ENCODE measurements at regions not wholly inside any gene's neighbourhood (a gene's known extent, or its start where the extent isn't known, plus 50 kb on each side); places are given as distances from the start of the nearest gene placed in this dataset.

DNA sequence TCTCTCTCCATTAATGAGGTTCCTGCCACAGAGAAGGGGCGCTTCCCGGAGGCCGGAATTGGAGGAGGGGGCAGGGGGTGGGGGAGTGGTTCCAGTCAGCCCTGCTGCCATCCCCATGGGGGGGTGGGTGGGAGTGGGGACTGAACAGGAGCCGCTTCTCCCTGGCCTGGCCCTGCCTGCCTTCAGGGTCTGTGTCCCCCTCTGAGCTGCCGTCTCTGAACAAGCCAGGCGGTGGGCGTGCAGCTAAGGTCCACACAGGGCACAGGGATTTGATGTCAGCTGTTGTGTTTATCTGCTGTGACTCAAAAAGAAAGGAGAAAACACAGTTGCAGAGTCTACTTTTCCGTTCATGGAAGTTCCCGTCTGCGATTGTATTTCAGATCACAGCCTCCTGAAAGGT, 141.5 kb upstream of the PCBD1 start:
- Histone ChIP-seq H3K27ac (ENCODE audit: extremely low read depth, low read depth, low read length) (no peak overlapping the region), H3K9me1 (ENCODE audit: control insufficient read depth, insufficient read depth, low read length) (no peaks in the 10 kb centered on the region), H3K36me3 (ENCODE audit: control insufficient read depth, insufficient read depth, low read length) (no peaks in the 10 kb centered on the region), H3K4me1 (replicated peaks in 1 of 2; ENCODE audit: control insufficient read depth in 2 of 2, insufficient read depth in 2 of 2, low read length in 2 of 2) (peaks cover 0 to 3% of the 10 kb centered on the region in 2 experiments; a peak in 1 of 5 replicates), H2AFZ (ENCODE audit: low read depth, low read length) (no peak overlapping the region), H3K79me2 (ENCODE audit: control insufficient read depth, insufficient read depth, low read length) (no peaks in the 10 kb centered on the region), H4K20me1 (replicated peaks; ENCODE audit: control insufficient read depth, insufficient read depth, low read length) (peaks cover 3% of the 10 kb centered on the region; the same call in 1 of the 2 replicates), H3K4me3 (no peak overlapping the region), H3K27me3 (ENCODE audit: control insufficient read depth in 2 of 2, insufficient read depth in 2 of 2, low read length in 2 of 2) (peaks cover 23 to 83% of the 10 kb centered on the region in 2 experiments), H3K4me2 (ENCODE audit: insufficient read depth, low read length) (no peak overlapping the region), H3K9ac (ENCODE audit: insufficient read depth in 1 of 2, low read depth in 2 of 2, low read length in 2 of 2) (no peak overlapping the region), H3K9me3 (replicated peaks; ENCODE audit: control insufficient read depth, insufficient read depth, low read depth, low read length) (no peaks in the 10 kb centered on the region)
- intact Hi-C loops (cut with micrococcal nuclease) (no loop called here), in situ Hi-C loops (cut with MboI) (no loop called here)
- TF ChIP-seq ZNF143 (CRISPR knock-in tag; IDR thresholded peaks at IDR 0.05) (no peak), ETV1 (tag; conservative IDR thresholded peaks at IDR 0.05; ENCODE audit: low read depth) (no peak)
- TF ChIP-seq, protein P1, sequence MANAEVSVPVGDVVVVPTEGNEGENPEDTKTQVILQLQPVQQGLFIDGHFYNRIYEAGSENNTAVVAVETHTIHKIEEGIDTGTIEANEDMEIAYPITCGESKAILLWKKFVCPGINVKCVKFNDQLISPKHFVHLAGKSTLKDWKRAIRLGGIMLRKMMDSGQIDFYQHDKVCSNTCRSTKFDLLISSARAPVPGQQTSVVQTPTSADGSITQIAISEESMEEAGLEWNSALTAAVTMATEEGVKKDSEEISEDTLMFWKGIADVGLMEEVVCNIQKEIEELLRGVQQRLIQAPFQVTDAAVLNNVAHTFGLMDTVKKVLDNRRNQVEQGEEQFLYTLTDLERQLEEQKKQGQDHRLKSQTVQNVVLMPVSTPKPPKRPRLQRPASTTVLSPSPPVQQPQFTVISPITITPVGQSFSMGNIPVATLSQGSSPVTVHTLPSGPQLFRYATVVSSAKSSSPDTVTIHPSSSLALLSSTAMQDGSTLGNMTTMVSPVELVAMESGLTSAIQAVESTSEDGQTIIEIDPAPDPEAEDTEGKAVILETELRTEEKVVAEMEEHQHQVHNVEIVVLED (CRISPR knock-in tag; IDR thresholded peaks at IDR 0.05), result no peak
- FAIRE-seq (no peak), DNase-seq (ENCODE audit: extremely low read depth in 1 of 4, low spot score in 3 of 4) (no peak), ATAC-seq (no peak)
- CTCF ChIA-PET (ENCODE audit: low intra/inter-chr PET ratio), result no interaction called here
- POLR2A ChIA-PET, result interaction anchor here (0.7 kb wide), 1 partner anchor 100 kb away, joined by 3 read pairs; no protein-coding TSS in a partner anchor
- no TSS peak for BruUV-seq (replicated peaks)
- WGBS (ENCODE audit: insufficient coverage, low coverage, missing lambda C conversion rate), result 0% methylated on average over 6 of the region's 10 CpGs

DNA sequence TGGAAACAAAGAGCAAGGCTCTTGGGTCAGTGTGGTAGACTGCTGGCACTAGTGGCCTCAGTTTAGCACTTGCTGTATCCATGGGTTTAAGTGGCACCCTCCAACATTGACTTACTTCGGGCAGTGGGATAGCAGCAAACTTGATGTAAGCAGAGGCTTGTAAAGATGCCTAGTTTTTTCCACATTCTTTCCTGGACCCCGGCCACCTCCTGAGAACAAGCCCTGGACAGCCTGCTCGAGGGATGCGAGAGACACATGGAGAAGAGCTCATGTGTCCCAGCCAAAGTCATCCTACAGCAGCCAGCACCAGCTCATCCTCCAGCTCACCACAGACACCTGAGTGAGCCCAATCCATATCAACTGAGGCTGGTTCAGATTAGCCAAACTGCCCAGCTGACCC, 142.7 kb upstream of the PCBD1 start:
- ATAC-seq (no peak), DNase-seq (ENCODE audit: extremely low read depth in 1 of 4, low spot score in 3 of 4) (no peak), FAIRE-seq (peak; percentile 55)
- peaks cover 23 to 90% of the 10 kb centered on the region in 2 experiments for H3K27me3 ChIP-seq (ENCODE audit: control insufficient read depth in 2 of 2, insufficient read depth in 2 of 2, low read length in 2 of 2)
- no peak overlapping the region for H2AFZ ChIP-seq (ENCODE audit: low read depth, low read length)
- H3K9ac ChIP-seq (ENCODE audit: insufficient read depth in 1 of 2, low read depth in 2 of 2, low read length in 2 of 2), result no peak overlapping the region
- H3K4me1 ChIP-seq (replicated peaks in 1 of 2; ENCODE audit: control insufficient read depth in 2 of 2, insufficient read depth in 2 of 2, low read length in 2 of 2), result peaks cover 0 to 3% of the 10 kb centered on the region in 2 experiments; a peak in 1 of 5 replicates
- H3K27ac ChIP-seq (ENCODE audit: extremely low read depth, low read depth, low read length), result no peak overlapping the region
- POLR2A ChIA-PET, result interaction anchor here (0.5 kb wide), 1 partner anchor 46 kb away, joined by 3 read pairs; no protein-coding TSS in a partner anchor
- no peak overlapping the region for H3K4me3 ChIP-seq
- intact Hi-C loops (cut with micrococcal nuclease) (no loop called here), in situ Hi-C loops (cut with MboI) (no loop called here)
- H3K36me3 ChIP-seq (ENCODE audit: control insufficient read depth, insufficient read depth, low read length), result no peaks in the 10 kb centered on the region
- no peak overlapping the region for H3K4me2 ChIP-seq (ENCODE audit: insufficient read depth, low read length)
- peaks cover 3% of the 10 kb centered on the region; the same call in 1 of the 2 replicates for H4K20me1 ChIP-seq (replicated peaks; ENCODE audit: control insufficient read depth, insufficient read depth, low read length)
- BruUV-seq (replicated peaks), result no TSS peak
- H3K9me3 ChIP-seq (replicated peaks; ENCODE audit: control insufficient read depth, insufficient read depth, low read depth, low read length), result no peaks in the 10 kb centered on the region
- 0% methylated on average over 4 of the region's 4 CpGs for WGBS (ENCODE audit: insufficient coverage, low coverage, missing lambda C conversion rate)
- H3K79me2 ChIP-seq (ENCODE audit: control insufficient read depth, insufficient read depth, low read length), result no peaks in the 10 kb centered on the region
- H3K9me1 ChIP-seq (ENCODE audit: control insufficient read depth, insufficient read depth, low read length), result no peaks in the 10 kb centered on the region
- CTCF ChIA-PET (ENCODE audit: low intra/inter-chr PET ratio), result no interaction called here
- TF ChIP-seq ZNF146 (CRISPR knock-in tag; IDR thresholded peaks at IDR 0.05; ENCODE audit: unreplicated experiment) (no peak), ARID2 (IDR thresholded peaks at IDR 0.05) (no peak)
- TF ChIP-seq, protein P2, sequence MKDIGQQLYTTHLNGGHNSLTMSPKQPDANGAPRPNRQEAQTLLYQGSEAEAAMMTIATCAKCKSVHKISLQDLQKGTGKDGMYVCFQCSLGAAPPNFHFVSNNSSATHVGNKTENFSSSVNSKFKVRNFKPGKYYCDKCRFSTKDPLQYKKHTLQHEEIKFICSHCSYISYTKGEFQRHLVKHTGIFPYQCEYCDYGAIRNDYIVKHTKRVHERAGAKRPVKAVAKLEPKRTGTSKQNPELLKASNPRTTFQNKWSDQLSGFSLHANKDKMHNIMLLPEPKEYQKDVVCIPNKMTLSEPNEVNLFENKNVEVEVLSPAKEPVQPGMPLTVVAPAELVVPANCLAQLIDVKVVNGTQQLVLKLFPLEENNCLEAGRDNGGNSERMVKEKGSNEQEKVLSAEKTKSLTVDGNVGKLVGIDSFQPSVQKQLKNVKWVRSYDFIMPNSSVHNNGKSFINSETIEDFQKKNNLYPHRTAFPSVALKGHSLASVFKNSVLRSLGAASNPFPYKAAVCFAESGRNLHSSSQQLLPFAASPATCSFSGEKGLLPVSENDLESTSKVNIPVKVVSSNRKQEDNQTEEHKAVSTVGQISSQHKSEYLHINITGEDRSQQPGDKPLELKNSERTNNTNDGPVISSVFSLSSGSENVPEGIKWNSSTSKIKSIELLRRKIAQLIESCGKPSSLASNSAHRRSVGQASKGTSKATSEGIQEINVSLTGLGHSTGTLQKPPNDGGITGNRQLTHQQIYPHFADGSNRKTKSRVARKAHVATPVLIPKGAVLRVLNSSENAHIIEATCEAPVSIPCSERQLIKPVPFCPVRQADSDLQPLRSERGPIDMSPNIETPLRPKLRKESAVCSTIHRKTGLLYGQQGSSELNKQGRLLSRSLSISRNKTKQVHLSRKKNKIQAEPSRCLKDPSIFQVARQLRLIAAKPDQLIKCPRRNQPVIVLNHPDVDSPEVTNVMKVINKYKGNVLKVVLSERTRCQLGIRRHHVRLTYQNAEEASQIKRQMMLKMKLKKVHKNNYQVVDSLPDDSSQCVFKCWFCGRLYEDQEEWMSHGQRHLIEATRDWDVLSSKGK (CRISPR knock-in tag; IDR thresholded peaks at IDR 0.05), result no peak
- TF ChIP-seq, protein P3, sequence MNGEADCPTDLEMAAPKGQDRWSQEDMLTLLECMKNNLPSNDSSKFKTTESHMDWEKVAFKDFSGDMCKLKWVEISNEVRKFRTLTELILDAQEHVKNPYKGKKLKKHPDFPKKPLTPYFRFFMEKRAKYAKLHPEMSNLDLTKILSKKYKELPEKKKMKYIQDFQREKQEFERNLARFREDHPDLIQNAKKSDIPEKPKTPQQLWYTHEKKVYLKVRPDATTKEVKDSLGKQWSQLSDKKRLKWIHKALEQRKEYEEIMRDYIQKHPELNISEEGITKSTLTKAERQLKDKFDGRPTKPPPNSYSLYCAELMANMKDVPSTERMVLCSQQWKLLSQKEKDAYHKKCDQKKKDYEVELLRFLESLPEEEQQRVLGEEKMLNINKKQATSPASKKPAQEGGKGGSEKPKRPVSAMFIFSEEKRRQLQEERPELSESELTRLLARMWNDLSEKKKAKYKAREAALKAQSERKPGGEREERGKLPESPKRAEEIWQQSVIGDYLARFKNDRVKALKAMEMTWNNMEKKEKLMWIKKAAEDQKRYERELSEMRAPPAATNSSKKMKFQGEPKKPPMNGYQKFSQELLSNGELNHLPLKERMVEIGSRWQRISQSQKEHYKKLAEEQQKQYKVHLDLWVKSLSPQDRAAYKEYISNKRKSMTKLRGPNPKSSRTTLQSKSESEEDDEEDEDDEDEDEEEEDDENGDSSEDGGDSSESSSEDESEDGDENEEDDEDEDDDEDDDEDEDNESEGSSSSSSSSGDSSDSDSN (IDR thresholded peaks at IDR 0.05; ENCODE audit: borderline replicate concordance in 1 of 2, low read depth in 2 of 2, low read length in 2 of 2), result no peak

Measured in K562 (cell line).